ENCODE measurements at regions not wholly inside any gene's neighbourhood (a gene's known extent, or its start where the extent isn't known, plus 50 kb on each side); places are given as distances from the start of the nearest gene placed in this dataset.

DNA sequence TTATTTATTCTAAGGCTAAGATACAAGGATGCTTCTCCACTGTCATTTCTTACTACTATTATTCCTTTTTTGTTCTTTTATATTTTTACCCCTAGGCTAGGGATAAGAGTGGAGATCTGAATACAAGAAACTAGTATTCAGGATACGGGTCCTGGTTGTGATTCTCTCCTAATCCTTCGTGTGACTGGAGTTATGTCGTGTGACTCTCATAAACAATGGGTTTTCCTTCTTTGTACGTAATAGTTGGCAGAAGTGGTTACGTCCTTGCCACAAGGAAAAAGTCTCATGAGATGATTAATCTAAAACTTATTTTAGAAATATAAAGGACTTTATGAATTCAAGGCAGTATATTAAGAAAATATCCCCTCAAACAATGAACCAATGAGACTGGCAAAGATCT is 497.2 kb upstream of the FAM241A start:
- H3K27me3 ChIP-seq (ENCODE audit: control insufficient read depth, insufficient read depth, low read length, poor library complexity, severe bottlenecking) = peaks cover 18% of the 10 kb centered on the region
- no peaks in the 10 kb centered on the region for H3K9me3 ChIP-seq (ENCODE audit: control insufficient read depth, low read length)
- WGBS, 2 experiments = 86 to 92% methylated on average over 3 to 4 of the region's 5 CpGs
- H3K4me3 ChIP-seq (ENCODE audit: insufficient read depth, low read depth, low read length) = no peak overlapping the region
- H3K27ac ChIP-seq (ENCODE audit: insufficient read depth, low read depth, low read length, poor library complexity, severe bottlenecking) = no peak overlapping the region
- no peaks in the 10 kb centered on the region for H3K36me3 ChIP-seq (ENCODE audit: control insufficient read depth, insufficient read depth, low read length)
- peaks cover 28% of the 10 kb centered on the region for H3K4me1 ChIP-seq (ENCODE audit: control insufficient read depth, insufficient read depth, low read length)

DNA sequence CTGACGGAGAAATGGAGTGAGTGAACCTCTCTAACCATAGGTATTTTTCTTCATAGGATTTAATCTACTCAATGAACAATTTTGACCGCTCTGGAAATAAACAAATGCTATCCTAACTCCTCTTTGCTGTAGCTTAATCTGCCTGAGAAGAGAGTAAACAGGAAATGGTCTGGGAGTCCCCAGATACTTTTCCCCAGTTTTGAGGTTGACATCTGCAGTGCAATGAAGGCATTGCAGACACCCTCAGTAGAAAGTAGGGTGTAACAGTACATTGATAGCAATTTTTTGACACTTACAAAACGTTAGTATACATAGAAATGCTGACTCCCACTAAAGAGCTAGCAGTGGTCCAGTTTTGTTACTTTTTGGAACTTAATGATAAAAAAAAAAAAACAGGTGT is 495.9 kb upstream of the FAM241A start:
- Histone ChIP-seq H3K9me3 (ENCODE audit: control insufficient read depth, low read length) (no peaks in the 10 kb centered on the region), H3K27me3 (ENCODE audit: control insufficient read depth, insufficient read depth, low read length, poor library complexity, severe bottlenecking) (peaks cover 18% of the 10 kb centered on the region), H3K36me3 (ENCODE audit: control insufficient read depth, insufficient read depth, low read length) (no peaks in the 10 kb centered on the region), H3K4me3 (ENCODE audit: insufficient read depth, low read depth, low read length) (no peak overlapping the region), H3K4me1 (ENCODE audit: control insufficient read depth, insufficient read depth, low read length) (peaks cover 28% of the 10 kb centered on the region), H3K27ac (ENCODE audit: insufficient read depth, low read depth, low read length, poor library complexity, severe bottlenecking) (no peak overlapping the region)
- 69 to 84% methylated on average over 2 to 3 of the region's 3 CpGs for WGBS, 2 experiments

DNA sequence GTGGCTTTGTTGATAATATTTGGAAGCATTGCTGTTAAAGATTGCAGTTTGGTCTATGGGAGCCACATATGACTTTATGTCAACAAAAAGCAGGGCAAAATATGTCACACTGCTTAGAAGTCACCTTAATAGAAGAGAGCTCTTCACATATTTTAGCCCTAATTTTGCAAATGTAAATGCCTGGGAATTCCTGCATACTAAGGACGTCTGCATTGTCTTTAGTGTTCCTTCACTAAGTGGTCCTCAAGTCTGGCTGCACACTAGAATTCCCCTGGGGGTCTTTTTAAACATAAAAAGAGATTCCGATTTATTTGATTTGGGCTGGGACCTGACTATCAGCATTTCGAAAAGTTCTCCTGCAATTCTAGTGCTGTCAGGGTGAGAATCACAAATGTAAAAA is 495.1 kb upstream of the FAM241A start:
- H3K9me3 ChIP-seq (ENCODE audit: control insufficient read depth, low read length) = no peaks in the 10 kb centered on the region
- H3K4me3 ChIP-seq (ENCODE audit: insufficient read depth, low read depth, low read length) = no peak overlapping the region
- peaks cover 18% of the 10 kb centered on the region for H3K27me3 ChIP-seq (ENCODE audit: control insufficient read depth, insufficient read depth, low read length, poor library complexity, severe bottlenecking)
- peaks cover 28% of the 10 kb centered on the region for H3K4me1 ChIP-seq (ENCODE audit: control insufficient read depth, insufficient read depth, low read length)
- no peak overlapping the region for H3K27ac ChIP-seq (ENCODE audit: insufficient read depth, low read depth, low read length, poor library complexity, severe bottlenecking)
- no peaks in the 10 kb centered on the region for H3K36me3 ChIP-seq (ENCODE audit: control insufficient read depth, insufficient read depth, low read length)
- WGBS, 2 experiments = 46 to 47% methylated on average over 3 of the region's 3 CpGs

DNA sequence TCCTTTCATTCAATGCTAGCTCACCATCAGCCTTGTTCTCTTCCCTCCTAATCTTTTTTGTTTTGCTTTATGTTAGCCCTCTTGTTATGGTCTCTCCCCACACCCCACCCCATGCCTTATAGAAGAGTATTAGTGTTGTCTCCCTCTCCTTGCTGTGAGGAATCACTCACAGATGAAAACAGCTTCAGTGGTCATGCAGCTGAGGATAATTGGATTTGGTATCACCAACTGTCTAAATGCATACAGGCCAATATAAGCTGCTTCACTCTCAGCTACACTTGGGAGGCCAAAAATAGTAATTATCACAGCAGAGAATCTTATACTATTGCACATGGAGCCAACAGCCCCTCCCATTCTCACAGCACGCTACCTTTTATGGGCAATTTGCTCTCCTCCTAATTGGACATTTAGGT is 494.6 kb upstream of the FAM241A start:
- no peak overlapping the region for H3K4me3 ChIP-seq (ENCODE audit: insufficient read depth, low read depth, low read length)
- no peak overlapping the region for H3K27ac ChIP-seq (ENCODE audit: insufficient read depth, low read depth, low read length, poor library complexity, severe bottlenecking)
- WGBS, 2 experiments = 71 to 86% methylated on average over 1 of the region's 1 CpG

DNA sequence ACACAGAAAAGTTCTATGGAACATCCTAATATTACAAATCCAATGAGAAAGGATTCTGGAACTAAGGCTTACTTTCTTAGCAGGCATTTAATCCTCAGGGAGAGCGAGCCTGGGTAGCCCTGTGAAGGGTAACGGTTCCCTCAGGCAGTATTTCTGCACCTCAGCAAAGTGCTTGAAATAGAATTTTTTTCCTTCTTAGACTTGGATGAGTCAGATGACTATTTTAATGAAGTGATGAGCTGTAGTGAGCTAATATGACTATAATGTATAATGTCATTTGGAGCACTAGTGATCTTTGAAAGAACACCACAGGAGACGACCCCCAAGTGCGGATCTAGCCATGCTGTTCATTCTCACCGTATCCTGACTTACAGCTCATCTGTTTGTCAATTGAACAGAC is 493.0 kb upstream of the FAM241A start:
- no peak overlapping the region for H3K4me3 ChIP-seq (ENCODE audit: insufficient read depth, low read depth, low read length)
- WGBS, 2 experiments = 89 to 90% methylated on average over 5 of the region's 5 CpGs
- no peak overlapping the region for H3K27ac ChIP-seq (ENCODE audit: insufficient read depth, low read depth, low read length, poor library complexity, severe bottlenecking)
- peaks cover 28% of the 10 kb centered on the region for H3K4me1 ChIP-seq (ENCODE audit: control insufficient read depth, insufficient read depth, low read length)
- no peaks in the 10 kb centered on the region for H3K36me3 ChIP-seq (ENCODE audit: control insufficient read depth, insufficient read depth, low read length)
- H3K9me3 ChIP-seq (ENCODE audit: control insufficient read depth, low read length) = no peaks in the 10 kb centered on the region
- peaks cover 18% of the 10 kb centered on the region for H3K27me3 ChIP-seq (ENCODE audit: control insufficient read depth, insufficient read depth, low read length, poor library complexity, severe bottlenecking)

More for the DNA sequence above, 494.6 kb upstream of the FAM241A start:
- no peaks in the 10 kb centered on the region for H3K36me3 ChIP-seq (ENCODE audit: control insufficient read depth, insufficient read depth, low read length)
- H3K9me3 ChIP-seq (ENCODE audit: control insufficient read depth, low read length) = no peaks in the 10 kb centered on the region
- H3K27me3 ChIP-seq (ENCODE audit: control insufficient read depth, insufficient read depth, low read length, poor library complexity, severe bottlenecking) = peaks cover 18% of the 10 kb centered on the region
- H3K4me1 ChIP-seq (ENCODE audit: control insufficient read depth, insufficient read depth, low read length) = peaks cover 28% of the 10 kb centered on the region

DNA sequence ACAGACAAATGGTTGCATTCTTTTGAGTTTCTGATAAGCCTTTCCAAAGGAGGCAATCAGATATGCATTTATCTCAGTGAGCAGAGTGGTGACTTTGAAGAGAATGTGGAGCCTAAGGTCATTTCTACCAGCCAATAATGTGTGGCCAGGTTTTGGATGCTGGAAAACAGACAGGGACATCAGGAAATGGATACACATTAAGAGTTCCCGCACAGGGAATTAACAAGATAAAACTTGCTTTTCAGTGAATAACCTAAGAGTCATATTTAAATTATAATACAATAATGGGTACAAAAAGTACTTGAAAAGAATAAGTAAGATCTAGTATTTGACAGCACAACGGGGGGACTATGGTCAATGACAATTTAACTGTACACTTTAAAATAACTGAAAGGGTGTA is 492.3 kb upstream of the FAM241A start:
- Histone ChIP-seq H3K4me3 (ENCODE audit: insufficient read depth, low read depth, low read length) (no peak overlapping the region), H3K27ac (ENCODE audit: insufficient read depth, low read depth, low read length, poor library complexity, severe bottlenecking) (no peak overlapping the region), H3K4me1 (ENCODE audit: control insufficient read depth, insufficient read depth, low read length) (peaks cover 28% of the 10 kb centered on the region), H3K36me3 (ENCODE audit: control insufficient read depth, insufficient read depth, low read length) (no peaks in the 10 kb centered on the region), H3K27me3 (ENCODE audit: control insufficient read depth, insufficient read depth, low read length, poor library complexity, severe bottlenecking) (peaks cover 18% of the 10 kb centered on the region), H3K9me3 (ENCODE audit: control insufficient read depth, low read length) (no peaks in the 10 kb centered on the region)
- WGBS, 2 experiments = 90 to 95% methylated on average over 2 of the region's 2 CpGs

DNA sequence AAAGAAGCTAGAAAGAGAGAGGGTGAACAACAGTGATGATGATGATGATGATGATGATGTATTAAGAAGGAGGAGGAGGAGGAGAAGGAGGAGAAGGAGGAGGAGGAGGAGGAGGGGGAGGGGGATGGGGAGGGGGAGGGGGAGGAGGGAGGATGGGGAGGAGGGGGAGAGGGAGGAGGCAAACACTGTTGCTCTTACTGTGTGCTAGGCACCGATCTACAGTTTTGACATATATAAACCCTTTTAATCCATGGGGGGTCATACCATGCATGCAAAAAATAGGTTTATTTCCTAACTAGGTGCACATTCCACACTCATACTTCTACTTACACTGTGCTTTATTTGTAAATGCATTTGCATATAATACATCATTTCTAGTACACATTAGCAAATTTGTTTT is 482.8 kb upstream of the FAM241A start:
- Histone ChIP-seq H3K36me3 (ENCODE audit: control insufficient read depth, insufficient read depth, low read length) (no peaks in the 10 kb centered on the region), H3K27me3 (ENCODE audit: control insufficient read depth, insufficient read depth, low read length, poor library complexity, severe bottlenecking) (no peaks in the 10 kb centered on the region), H3K4me3 (ENCODE audit: insufficient read depth, low read depth, low read length) (no peak overlapping the region), H3K27ac (ENCODE audit: insufficient read depth, low read depth, low read length, poor library complexity, severe bottlenecking) (no peak overlapping the region), H3K9me3 (ENCODE audit: control insufficient read depth, low read length) (no peaks in the 10 kb centered on the region), H3K4me1 (ENCODE audit: control insufficient read depth, insufficient read depth, low read length) (no peaks in the 10 kb centered on the region)
- 100% methylated on average over 1 of the region's 1 CpG for WGBS, 2 experiments

DNA sequence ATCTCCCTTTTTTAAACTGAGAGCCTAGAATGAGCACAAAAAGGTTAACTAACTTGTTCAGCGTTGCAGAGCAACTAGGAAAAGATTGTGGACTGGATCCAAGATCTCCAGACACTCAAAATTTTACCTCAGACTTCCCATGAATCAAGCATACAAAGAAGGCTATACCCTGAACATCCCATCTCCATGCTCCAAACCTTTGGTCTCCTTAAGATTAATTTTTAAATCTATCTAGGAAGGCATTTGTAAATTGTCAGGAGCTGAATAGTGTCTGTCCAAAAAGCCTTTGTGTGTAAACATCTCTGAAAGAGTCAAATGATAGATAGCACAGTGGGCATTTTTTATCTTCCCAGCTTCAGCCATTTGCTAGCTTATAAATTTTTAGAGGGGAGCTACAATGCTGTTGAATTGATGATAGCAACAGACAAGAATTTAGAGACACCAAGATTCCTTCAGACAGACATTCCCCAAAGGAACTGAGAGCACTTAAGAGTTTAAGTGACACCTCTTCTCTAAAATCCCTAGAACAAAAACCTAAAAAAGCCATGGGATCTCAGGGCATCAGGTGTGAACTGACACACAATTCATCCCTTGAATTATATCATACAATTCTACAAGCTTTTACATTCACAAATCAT is 480.8 kb upstream of the FAM241A start:
- Histone ChIP-seq H3K4me3 (ENCODE audit: insufficient read depth, low read depth, low read length) (no peak overlapping the region), H3K36me3 (ENCODE audit: control insufficient read depth, insufficient read depth, low read length) (no peaks in the 10 kb centered on the region), H3K9me3 (ENCODE audit: control insufficient read depth, low read length) (no peaks in the 10 kb centered on the region), H3K4me1 (ENCODE audit: control insufficient read depth, insufficient read depth, low read length) (no peaks in the 10 kb centered on the region), H3K27ac (ENCODE audit: insufficient read depth, low read depth, low read length, poor library complexity, severe bottlenecking) (no peak overlapping the region), H3K27me3 (ENCODE audit: control insufficient read depth, insufficient read depth, low read length, poor library complexity, severe bottlenecking) (no peaks in the 10 kb centered on the region)
- 94 to 95% methylated on average over 1 of the region's 1 CpG for WGBS, 2 experiments

DNA sequence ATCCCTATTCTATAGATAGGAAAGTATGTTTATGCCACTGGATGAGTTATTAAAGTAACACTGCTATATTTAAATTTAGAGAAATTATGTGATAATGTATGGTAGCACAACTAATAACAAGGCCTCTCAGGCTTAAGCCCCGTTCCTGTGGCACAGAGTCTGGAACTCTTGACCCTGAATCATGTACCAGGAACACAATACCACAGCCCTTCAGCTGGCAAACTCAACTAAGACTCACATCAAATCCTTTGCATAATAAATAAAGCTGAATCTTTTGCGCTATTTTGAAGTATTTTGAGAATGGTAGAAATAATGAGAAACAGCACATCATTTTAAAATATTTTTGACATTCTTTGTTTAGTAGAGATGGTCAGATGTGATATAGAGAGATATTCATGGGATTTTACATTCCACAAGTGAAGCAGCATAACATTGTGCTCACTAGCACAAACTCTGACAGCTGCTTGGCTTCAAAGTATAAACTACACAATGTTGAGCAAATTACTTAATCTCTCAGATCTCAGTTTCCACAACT is 478.4 kb upstream of the FAM241A start:
- 100% methylated on average over 1 of the region's 2 CpGs for WGBS, 2 experiments

DNA sequence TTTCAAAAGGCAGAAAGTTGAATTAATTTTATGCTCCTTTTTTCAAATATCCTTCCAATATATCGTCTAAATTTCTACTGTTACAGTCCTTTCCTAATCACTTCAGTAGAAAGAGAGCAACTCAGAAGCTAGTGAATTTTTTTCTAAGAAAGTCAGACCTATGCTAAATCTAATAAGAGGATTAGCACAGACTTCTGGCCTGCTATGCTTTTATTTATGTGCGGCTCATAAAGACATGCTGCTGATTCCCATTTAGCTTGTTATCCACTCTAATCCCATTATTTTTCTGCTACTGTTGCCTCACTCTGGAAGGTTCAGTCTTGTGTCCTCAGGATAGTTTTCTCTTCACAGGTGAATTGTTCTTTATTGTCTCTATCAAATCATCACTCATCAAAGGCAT is 473.5 kb upstream of the FAM241A start:
- no peaks in the 10 kb centered on the region for H3K9me3 ChIP-seq (ENCODE audit: control insufficient read depth, low read length)
- peaks cover under 1% of the 10 kb centered on the region for H3K4me1 ChIP-seq (ENCODE audit: control insufficient read depth, insufficient read depth, low read length)
- H3K36me3 ChIP-seq (ENCODE audit: control insufficient read depth, insufficient read depth, low read length) = no peaks in the 10 kb centered on the region
- H3K4me3 ChIP-seq (ENCODE audit: insufficient read depth, low read depth, low read length) = no peak overlapping the region
- H3K27ac ChIP-seq (ENCODE audit: insufficient read depth, low read depth, low read length, poor library complexity, severe bottlenecking) = no peak overlapping the region
- no peaks in the 10 kb centered on the region for H3K27me3 ChIP-seq (ENCODE audit: control insufficient read depth, insufficient read depth, low read length, poor library complexity, severe bottlenecking)
- WGBS, 2 experiments = 69 to 74% methylated on average over 2 of the region's 2 CpGs

More for the DNA sequence above, 478.4 kb upstream of the FAM241A start:
- Histone ChIP-seq H3K27ac (ENCODE audit: insufficient read depth, low read depth, low read length, poor library complexity, severe bottlenecking) (no peak overlapping the region), H3K9me3 (ENCODE audit: control insufficient read depth, low read length) (no peaks in the 10 kb centered on the region), H3K4me1 (ENCODE audit: control insufficient read depth, insufficient read depth, low read length) (no peaks in the 10 kb centered on the region), H3K36me3 (ENCODE audit: control insufficient read depth, insufficient read depth, low read length) (no peaks in the 10 kb centered on the region), H3K27me3 (ENCODE audit: control insufficient read depth, insufficient read depth, low read length, poor library complexity, severe bottlenecking) (no peaks in the 10 kb centered on the region), H3K4me3 (ENCODE audit: insufficient read depth, low read depth, low read length) (no peak overlapping the region)
